Activated CD8-positive, alpha-beta memory T cell treated with anti-CD3 and anti-CD28 coated beads, Interleukin-2, amount 50 U/mL, for 24 hours (primary cell): ENCODE measurements at regions not wholly inside any gene's neighbourhood (a gene's known extent, or its start where the extent isn't known, plus 50 kb on each side); places are given as distances from the start of the nearest gene placed in this dataset.
"Not testable (repeated sequence)": the region's sequence is repeated elsewhere in the genome, so short reads cannot be mapped to it uniquely, and the experiment has no call there.

Source experiments
- DNase-seq: peaks from one replicate; pipeline ENCODE4 v3.0.0-alpha.2; 2020; ENCODE audit errors: extremely low read depth

DNA sequence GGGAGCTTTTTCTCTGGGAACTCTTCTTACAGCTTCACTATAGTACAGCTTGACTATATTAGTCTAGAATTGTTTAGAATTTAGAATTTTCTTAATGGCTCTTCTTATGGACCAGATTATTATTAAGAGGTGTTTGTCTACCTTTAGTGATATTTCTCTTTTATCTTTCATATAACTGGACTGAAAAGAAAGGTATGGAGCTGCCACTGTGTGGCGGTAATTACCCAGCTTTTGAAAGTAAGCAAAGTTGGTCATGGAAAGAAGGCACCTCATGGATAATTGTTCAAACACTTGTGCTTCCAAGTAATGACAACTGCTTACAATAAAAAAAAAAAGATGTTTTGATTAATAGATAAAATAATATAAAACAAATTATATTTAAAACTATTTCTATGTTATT is 1112.5 kb downstream of the TECRL start:
- no peak for DNase-seq

DNA sequence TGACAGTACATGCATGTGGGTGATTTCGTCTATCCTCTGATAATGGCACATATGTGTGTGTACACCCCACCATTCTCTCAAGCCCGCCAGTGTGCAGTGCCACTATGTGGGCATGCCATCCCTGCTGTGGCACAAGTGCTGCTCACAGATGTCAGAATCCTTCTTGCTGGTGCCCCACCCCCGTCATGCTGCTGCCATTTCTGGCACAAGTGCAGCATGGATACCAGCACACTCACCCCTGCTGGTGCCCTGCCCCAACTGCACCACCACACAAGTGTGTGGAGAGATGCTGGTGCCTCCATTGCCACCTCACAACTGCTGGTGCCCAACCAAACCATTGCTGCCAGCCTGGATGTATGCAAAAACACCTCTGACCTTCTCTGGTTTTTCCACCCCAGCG is 1133.8 kb downstream of the TECRL start:
- DNase-seq, result no peak

DNA sequence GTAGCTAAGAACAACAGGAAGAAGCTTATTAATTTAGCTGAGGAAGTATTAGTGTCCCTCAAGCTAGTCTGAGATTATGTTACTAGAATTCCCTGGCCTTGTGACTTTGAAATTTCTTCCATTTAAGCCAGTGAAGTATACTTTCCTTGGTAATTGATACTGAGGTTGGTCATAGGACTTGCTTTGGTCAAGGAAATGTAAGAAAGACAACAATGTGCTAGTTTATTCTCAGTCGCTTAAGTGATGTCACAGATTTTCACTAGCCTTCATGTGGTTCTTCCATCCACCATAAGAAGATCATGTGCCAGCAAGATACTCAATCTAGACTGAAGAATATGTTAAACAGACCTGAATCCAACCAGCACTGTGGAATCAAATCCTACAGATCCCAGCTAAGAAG is 1140.1 kb downstream of the TECRL start:
- no peak for DNase-seq

GRCh38 chr4:63233671-63234070 is 1175.6 kb downstream of the TECRL start:
- DNase-seq, result no peak

DNA sequence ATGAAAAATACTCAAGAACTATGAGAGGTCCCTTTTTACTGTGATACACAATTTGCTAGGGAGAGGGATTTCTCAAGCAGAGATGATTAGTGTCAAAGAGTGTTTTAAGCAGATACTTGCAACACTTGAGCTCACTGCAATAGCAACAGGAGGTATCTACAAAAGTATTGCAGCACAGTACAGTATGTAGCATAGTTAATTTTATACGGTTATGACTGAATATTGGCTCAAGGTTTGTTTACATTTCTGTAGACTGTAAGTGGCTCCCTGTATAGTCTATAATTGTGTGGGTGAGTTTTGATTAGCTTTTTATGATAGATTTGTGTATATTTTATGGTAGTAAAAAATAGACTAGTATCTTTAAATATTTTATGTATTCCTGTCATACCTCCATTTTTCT is 1177.2 kb downstream of the TECRL start:
- DNase-seq, result no peak

- DNase-seq, result no peak
These were observed 1183.0 kb downstream of the TECRL start for GRCh38 chr4:63226229-63226628.

DNA sequence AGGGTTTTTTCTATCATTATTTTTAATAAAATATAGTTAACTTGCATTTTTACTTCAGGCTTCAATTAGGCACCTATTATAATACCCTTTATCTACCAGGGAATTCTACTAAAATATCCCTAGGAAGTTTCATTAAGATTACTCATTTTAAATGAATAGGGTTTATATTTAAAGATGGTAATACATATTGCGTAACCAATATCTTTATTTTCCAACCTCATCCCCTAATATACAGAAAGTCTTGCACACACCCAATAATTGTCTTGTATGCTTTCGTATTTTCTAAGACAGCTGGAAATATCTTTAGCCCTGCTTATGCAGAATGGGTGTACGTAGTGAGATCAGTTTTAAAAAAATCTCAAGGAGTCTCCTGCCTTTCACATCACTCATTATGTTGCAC is 1186.8 kb downstream of the TECRL start:
- no peak for DNase-seq

DNA sequence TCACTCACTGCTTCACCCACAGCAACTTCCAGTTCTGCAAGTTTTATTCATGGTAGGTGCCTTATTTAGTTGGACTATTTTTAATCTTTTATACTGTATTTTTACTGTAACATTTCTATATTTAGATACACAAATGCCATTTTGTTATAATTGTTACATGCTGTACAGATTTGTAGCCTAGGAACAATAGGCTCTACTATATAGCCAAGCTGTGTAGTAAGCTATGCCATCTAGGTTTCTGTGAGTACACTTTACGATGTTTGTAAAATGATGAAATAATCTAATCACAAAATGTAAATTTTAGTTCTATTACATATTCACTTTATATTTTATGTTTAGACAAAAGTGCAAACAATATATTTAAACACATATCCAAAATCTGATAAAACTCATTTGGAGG is 1187.8 kb downstream of the TECRL start:
- no peak for DNase-seq

DNA sequence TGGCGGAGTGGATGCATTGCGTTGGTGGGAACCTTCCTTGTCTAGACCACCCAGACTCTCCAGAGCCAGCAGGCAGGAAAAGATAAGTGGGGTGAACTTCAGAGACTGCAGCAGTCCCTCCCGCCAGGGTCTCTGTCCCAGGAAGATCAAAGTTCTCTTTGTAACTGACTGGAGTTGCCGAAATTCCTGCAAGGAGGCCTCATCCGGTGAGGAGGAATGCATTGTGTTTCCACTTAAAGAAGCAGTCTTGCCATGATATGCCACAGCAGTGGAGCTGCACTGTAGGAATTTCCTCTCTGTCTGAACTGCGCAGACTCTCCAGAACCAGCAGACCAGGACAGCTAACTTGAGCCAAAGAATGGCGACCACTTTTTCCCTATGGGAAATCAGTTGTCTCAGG is 1190.4 kb downstream of the TECRL start:
- no peak for DNase-seq

DNA sequence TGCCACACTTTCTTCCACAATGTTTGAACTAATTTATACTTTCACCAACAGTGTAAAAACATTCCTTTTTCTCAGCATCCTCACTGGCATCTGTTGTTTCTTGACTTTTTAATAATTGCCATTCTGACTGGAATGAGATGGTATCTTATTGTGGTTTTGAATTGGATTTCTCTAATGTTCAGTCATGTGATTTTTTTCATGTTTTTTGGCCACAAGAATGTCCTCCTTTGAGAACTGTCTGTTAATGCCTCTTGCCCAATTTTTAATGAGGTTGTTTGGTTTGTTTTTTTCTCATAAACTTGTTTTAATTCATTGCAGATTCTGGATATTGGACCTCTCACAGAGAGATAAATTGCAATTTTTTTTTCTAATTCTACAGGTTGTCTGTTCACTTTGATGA is 1195.2 kb downstream of the TECRL start:
- DNase-seq, result no peak

GRCh38 chr4:63211776-63212479 is 1197.3 kb downstream of the TECRL start:
- DNase-seq, result no peak

- no peak for DNase-seq
These were observed 1197.9 kb downstream of the TECRL start for GRCh38 chr4:63211375-63211774.

- DNase-seq, result not testable (repeated sequence)
These were observed 1216.2 kb downstream of the TECRL start for GRCh38 chr4:63193029-63193428.

DNA sequence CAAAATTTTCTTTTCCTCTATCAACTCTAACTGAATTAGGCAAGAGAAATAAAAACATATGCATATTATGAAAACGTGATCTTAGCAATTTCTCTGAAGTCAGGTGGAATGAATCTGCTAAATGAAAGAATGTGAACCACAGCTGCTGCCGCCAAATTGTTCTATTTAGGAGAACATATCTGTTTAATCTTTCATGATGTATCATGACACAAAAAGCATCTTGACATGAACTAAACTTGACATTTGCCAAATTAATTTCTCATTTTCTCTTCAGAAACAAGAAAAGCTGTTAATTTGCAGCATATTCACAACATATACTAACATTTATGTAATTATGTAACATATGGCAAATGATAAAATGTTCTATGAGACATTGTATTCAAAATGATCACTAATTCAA is 1237.9 kb downstream of the TECRL start:
- DNase-seq, result no peak

DNA sequence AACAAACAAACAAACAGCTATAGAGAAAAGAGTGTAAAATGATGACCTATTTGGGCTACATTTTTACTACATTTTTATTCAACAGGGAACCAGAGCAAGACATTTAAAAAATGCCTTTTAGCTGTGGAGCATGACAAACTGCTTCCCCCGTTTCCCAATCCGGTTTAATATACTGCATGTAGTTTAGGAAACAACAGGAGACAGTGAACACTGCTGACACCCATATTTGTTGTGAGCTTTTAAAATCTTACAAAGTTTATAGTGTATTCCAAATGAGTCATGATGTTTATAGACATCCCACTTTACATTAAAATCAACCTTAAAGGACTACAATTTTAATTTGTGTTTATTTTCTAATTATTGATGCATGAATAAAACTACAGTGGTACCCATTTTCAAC is 1238.3 kb downstream of the TECRL start:
- DNase-seq, result no peak

DNA sequence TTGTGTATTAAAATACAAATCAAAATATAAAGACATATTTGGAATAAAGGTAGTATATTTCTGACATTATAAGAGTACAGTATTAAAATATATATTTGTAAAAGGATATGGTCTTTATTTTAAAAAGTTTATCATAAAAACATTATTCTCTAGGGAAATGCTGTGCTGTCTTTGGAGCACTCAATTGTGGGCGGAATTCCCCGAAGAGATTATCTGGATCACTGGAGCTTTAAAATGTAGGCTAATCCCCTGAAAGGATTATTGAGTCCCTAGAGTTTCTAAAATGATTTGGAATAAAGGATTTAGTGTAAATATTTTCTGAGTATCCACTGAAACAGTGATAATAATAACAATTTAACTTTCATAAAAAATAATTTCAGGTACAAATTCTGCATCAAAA is 1239.4 kb downstream of the TECRL start:
- no peak for DNase-seq

- DNase-seq, result no peak
These were observed 1253.7 kb downstream of the TECRL start for GRCh38 chr4:63155561-63155960.

DNA sequence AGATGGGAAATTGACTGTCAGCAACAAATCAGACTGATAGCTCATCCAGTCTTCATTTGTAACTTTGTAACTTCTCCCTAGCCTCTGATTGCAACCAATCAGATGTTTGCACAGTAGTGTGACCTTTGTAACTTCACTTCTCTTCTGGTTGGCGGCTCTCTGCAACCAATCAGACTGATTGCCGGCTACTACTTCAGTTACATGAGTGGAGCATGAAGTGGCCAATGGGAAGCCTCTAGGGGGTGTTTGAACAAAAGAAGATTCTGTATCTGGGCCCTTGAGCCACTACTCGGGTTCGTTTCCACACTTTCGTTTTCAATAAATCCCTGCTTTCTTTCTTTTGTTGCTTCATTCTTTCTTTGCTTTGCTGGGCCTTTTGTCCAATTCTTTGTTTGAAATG is 1285.8 kb downstream of the TECRL start:
- no peak for DNase-seq

DNA sequence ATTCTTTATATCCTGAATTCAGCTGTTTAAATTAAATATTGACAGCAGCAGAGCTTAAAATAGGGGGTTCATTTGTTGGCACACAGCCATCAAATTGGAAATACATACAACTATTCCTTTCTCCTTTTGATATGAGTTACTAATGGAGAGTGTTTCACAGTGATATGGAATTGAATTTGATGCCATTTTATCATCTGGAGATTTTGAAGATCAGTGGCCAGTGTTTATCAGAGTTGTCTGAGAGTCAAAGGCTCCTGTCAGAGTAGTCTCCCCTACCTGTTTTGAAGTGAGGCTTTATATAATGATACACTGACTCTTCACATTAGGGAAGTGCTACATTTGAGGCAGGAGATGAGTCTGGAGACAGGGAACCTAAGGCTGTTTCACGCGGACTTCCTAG is 1286.3 kb downstream of the TECRL start:
- DNase-seq, result no peak

DNA sequence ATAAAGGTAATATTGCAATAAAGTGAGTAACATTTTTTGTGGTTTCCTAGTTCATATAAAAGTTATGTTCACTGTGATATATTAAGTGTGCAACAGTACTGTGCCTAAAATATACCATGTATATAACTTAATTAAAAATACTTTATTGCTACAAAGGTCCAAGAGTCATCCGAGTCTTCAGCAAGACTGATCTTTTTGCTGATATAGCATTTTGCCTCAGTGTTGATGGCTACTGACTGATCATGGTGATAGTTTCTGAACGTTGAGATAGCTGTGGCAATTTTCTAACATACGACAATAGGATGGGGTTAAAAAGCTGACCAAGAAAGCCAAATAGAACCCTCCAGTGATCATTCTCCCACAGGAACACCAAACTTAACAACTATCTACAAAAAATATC is 1302.7 kb downstream of the TECRL start:
- DNase-seq, result no peak

DNA sequence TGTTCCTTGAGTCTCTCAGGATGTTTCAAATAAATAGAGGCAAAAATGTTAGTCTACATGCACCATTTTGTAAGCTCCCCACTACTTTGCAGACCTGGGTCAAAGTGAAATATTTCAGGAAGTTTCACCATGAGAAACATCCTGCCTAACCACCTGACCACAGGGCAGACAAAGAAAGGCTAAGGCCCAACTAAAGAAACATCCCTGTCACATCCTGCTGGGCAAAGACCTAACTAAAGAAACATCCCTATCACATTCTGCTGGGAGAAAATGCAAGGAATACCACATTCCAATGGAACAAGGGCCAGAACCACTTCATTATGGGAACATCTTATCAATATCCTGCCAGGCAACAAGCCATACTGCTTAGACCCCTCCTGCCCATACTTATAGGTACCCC is 1303.4 kb downstream of the TECRL start:
- DNase-seq, result no peak

DNA sequence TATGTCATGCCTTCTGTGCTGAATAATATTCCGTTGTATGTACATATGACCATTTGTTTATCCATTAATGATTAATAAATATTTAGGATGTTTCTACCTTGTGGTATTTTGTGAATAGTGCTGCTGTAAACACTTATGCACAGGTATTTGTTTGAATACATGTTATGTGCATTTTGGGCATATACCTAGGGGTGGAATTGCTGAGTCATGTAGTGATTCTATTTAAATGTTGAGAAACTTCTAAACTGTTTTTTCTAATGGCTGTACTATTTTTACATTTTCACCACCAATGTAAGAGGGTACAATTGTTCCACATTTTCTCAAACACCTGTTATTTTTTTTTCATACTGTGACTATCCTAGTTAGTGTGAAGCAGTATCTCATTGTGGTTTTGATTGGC is 1318.6 kb downstream of the TECRL start:
- DNase-seq, result no peak

- no peak for DNase-seq
These were observed 1324.2 kb downstream of the TECRL start for GRCh38 chr4:63085091-63085490.

DNA sequence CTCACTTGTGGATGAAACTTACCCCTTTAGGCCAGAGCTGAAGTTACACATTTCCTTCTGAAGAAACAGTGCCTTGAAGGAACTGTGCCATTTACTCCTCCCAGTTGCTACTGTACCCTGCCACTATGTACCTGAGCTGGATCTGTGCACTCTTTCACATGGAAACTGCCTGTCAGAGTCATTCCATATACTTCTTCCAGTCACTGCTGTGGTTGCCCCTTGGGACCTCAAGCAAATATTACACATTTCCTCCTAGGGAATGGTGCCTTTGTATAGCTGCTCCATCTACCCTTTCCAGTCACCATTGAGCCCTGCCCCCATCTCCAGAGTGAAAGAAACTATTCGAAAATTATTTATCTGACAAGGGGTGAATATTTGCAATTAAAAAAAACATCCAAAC is 1328.3 kb downstream of the TECRL start:
- no peak for DNase-seq
